T47D (cell line): ENCODE measurements at regions not wholly inside any gene's neighbourhood (a gene's known extent, or its start where the extent isn't known, plus 50 kb on each side); places are given as distances from the start of the nearest gene placed in this dataset.

Experiments
- DNase-seq, 2 experiments: peaks; one replicate each; pipeline versions ENCODE4 v3.0.0 to v3.0.0-alpha.2; 2011 to 2012; ENCODE audit warnings: low read depth in 1 of 2, low spot score in 1 of 2
- JUND ChIP-seq: IDR thresholded peaks from 2 replicates; pipeline ENCODE4 v1.6.1; 2012; ENCODE audit warnings: low read depth
- in situ Hi-C: cut with HindIII; loops from 2 replicates; pipeline ENCODE4 v1.10.0; 2016; ENCODE audit warnings: low sequenced_read_pairs, low pct_unique_long_range_greater_than_20kb

GRCh38 chr13:76809389-76809788 lies 76.8 kb downstream of the KCTD12 start:
- no peak for TF ChIP-seq JUND
- DNase-seq, result no peak
- in situ Hi-C loops, result no loop called here

GRCh38 chr13:76808927-76809326 lies 77.3 kb downstream of the KCTD12 start:
- in situ Hi-C loops, result no loop called here
- no peak for TF ChIP-seq JUND
- no peak for DNase-seq

GRCh38 chr13:76804801-76805200 lies 81.4 kb downstream of the KCTD12 start:
- in situ Hi-C loops, result no loop called here
- DNase-seq, result no peak
- no peak for TF ChIP-seq JUND

- no peak for TF ChIP-seq JUND
- in situ Hi-C loops, result no loop called here
- DNase-seq, result no peak
Measured at GRCh38 chr13:76803831-76804230, 82.4 kb downstream of the KCTD12 start.

- in situ Hi-C loops, result no loop called here
- DNase-seq, result no peak
- TF ChIP-seq JUND, result no peak
Measured at GRCh38 chr13:76800943-76801342, 85.3 kb downstream of the KCTD12 start.

- no peak for DNase-seq
- in situ Hi-C loops, result no loop called here
Measured at GRCh38 chr13:76799696-76800095, 86.5 kb downstream of the KCTD12 start.

GRCh38 chr13:76798037-76798436 lies 88.2 kb downstream of the KCTD12 start:
- DNase-seq, result no peak
- TF ChIP-seq JUND, result no peak
- in situ Hi-C loops, result no loop called here

More at GRCh38 chr13:76799696-76800095, 86.5 kb downstream of the KCTD12 start:
- no peak for TF ChIP-seq JUND

- TF ChIP-seq JUND, result no peak
- in situ Hi-C loops, result no loop called here
- DNase-seq, result no peak
Measured at GRCh38 chr13:76797361-76797760, 88.8 kb downstream of the KCTD12 start.

- DNase-seq, result no peak
- in situ Hi-C loops, result no loop called here
Measured at GRCh38 chr13:76796851-76797250, 89.4 kb downstream of the KCTD12 start.

GRCh38 chr13:76795701-76796695 lies 90.2 kb downstream of the KCTD12 start:
- in situ Hi-C loops, result no loop called here
- no peak for TF ChIP-seq JUND
- no peak for DNase-seq

More at GRCh38 chr13:76796851-76797250, 89.4 kb downstream of the KCTD12 start:
- TF ChIP-seq JUND, result no peak

- in situ Hi-C loops, result no loop called here
- no peak for DNase-seq
- TF ChIP-seq JUND, result no peak
Measured at GRCh38 chr13:76792731-76793347, 93.4 kb downstream of the KCTD12 start.

GRCh38 chr13:76790980-76791819 lies 95.0 kb downstream of the KCTD12 start:
- no peak for DNase-seq
- in situ Hi-C loops, result no loop called here
- no peak for TF ChIP-seq JUND

- in situ Hi-C loops, result no loop called here
- no peak for TF ChIP-seq JUND
- DNase-seq, result no peak
Measured at GRCh38 chr13:76790526-76790925, 95.7 kb downstream of the KCTD12 start.
